ENCODE measurements at regions not wholly inside any gene's neighbourhood (a gene's known extent, or its start where the extent isn't known, plus 50 kb on each side); places are given as distances from the start of the nearest gene placed in this dataset.

- DNase-seq: no peak
These were observed 174.7 kb downstream of the IGLL1 start for GRCh38 chr22:23405366-23405851.

GRCh38 chr22:23404689-23405365 is 175.3 kb downstream of the IGLL1 start:
- DNase-seq: no peak

GRCh38 chr22:23403720-23404688 is 176.1 kb downstream of the IGLL1 start:
- no peak for DNase-seq

GRCh38 chr22:23403152-23403719 is 176.9 kb downstream of the IGLL1 start:
- DNase-seq: no peak

GRCh38 chr22:23402275-23403151 is 177.6 kb downstream of the IGLL1 start:
- DNase-seq: no peak

- DNase-seq: no peak
These were observed 178.2 kb downstream of the IGLL1 start for GRCh38 chr22:23401910-23402274.

- no peak for DNase-seq
These were observed 178.8 kb downstream of the IGLL1 start for GRCh38 chr22:23401111-23401909.

- no peak for DNase-seq
These were observed 179.7 kb downstream of the IGLL1 start for GRCh38 chr22:23400286-23400981.

GRCh38 chr22:23399367-23400285 is 180.5 kb downstream of the IGLL1 start:
- no peak for DNase-seq

GRCh38 chr22:23398701-23399366 is 181.3 kb downstream of the IGLL1 start:
- DNase-seq: no peak

- DNase-seq: no peak
These were observed 182.2 kb downstream of the IGLL1 start for GRCh38 chr22:23397613-23398567.

GRCh38 chr22:23397008-23397612 is 183.0 kb downstream of the IGLL1 start:
- no peak for DNase-seq

GRCh38 chr22:23396362-23397007 is 183.6 kb downstream of the IGLL1 start:
- no peak for DNase-seq

- no peak for DNase-seq
These were observed 184.3 kb downstream of the IGLL1 start for GRCh38 chr22:23395530-23396361.

- no peak for DNase-seq
These were observed 185.4 kb downstream of the IGLL1 start for GRCh38 chr22:23394525-23395326.
